ENCODE measurements at regions not wholly inside any gene's neighbourhood (a gene's known extent, or its start where the extent isn't known, plus 50 kb on each side); places are given as distances from the start of the nearest gene placed in this dataset.
"Not testable (repeated sequence)": the region's sequence is repeated elsewhere in the genome, so short reads cannot be mapped to it uniquely, and the experiment has no call there.

DNA sequence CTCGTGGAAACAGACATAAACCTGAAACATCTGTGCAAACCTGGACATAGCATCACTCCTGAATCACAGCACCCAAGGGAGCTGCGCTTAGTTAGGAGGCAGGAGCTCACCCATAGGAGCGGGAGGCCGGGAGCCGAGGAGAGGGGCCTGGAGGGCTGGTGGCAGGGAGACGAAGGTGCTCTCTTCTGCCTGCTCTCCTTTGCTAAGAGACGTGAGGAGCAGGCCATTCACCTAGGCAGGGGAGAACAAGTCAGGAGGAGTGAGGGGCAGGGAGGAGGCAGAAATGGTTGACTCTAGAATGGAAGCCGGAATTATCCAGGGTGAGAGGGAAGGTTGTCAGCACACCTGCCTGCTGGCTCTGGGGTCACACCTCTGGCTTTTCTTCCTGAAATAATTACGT lies 398.4 kb upstream of the IRX2 start:
- in situ Hi-C loops (cut with MboI) (no loop called here), intact Hi-C loops (cut with micrococcal nuclease) (no loop called here)
- H3K79me2 ChIP-seq (ENCODE audit: control insufficient read depth, insufficient read depth, low read length), result no peaks in the 10 kb centered on the region
- TF ChIP-seq C11orf30 (IDR thresholded peaks at IDR 0.05; ENCODE audit: low read depth) (no peak), NRF1 (conservative IDR thresholded peaks at IDR 0.05 in 1 of 2, IDR thresholded peaks at IDR 0.05 in 1 of 2) (no peak), ZNF764 (CRISPR knock-in tag; IDR thresholded peaks at IDR 0.05; ENCODE audit: low read depth) (no peak), GTF2A2 (tag; IDR thresholded peaks at IDR 0.05) (no peak)
- POLR2A ChIA-PET, result no interaction called here
- FAIRE-seq (no peak), DNase-seq (ENCODE audit: extremely low read depth in 1 of 4, low spot score in 3 of 4) (no peak), ATAC-seq (no peak)
- H2AFZ ChIP-seq (ENCODE audit: low read depth, low read length), result no peak overlapping the region
- no TSS peak for BruUV-seq (replicated peaks)
- no peaks in the 10 kb centered on the region for H4K20me1 ChIP-seq (replicated peaks; ENCODE audit: control insufficient read depth, insufficient read depth, low read length)
- no peak overlapping the region for H3K4me3 ChIP-seq
- CTCF ChIA-PET (ENCODE audit: low intra/inter-chr PET ratio), result no interaction called here
- H3K36me3 ChIP-seq (ENCODE audit: control insufficient read depth, insufficient read depth, low read length), result no peaks in the 10 kb centered on the region
- peaks cover 3 to 22% of the 10 kb centered on the region in 2 experiments; a peak in 3 of 5 replicates for H3K27me3 ChIP-seq (ENCODE audit: control insufficient read depth in 2 of 2, insufficient read depth in 2 of 2, low read length in 2 of 2)
- no peaks in the 10 kb centered on the region for H3K9me3 ChIP-seq (replicated peaks; ENCODE audit: control insufficient read depth, insufficient read depth, low read depth, low read length)
- no peaks in the 10 kb centered on the region for H3K4me1 ChIP-seq (replicated peaks in 1 of 2; ENCODE audit: control insufficient read depth in 2 of 2, insufficient read depth in 2 of 2, low read length in 2 of 2)
- no peak overlapping the region for H3K27ac ChIP-seq (ENCODE audit: extremely low read depth, low read depth, low read length)
- WGBS (ENCODE audit: insufficient coverage, low coverage, missing lambda C conversion rate), result 0% methylated on average over 9 of the region's 9 CpGs
- H3K9me1 ChIP-seq (ENCODE audit: control insufficient read depth, insufficient read depth, low read length), result no peaks in the 10 kb centered on the region
- no peak overlapping the region for H3K4me2 ChIP-seq (ENCODE audit: insufficient read depth, low read length)
- no peak overlapping the region for H3K9ac ChIP-seq (ENCODE audit: insufficient read depth in 1 of 2, low read depth in 2 of 2, low read length in 2 of 2)

DNA sequence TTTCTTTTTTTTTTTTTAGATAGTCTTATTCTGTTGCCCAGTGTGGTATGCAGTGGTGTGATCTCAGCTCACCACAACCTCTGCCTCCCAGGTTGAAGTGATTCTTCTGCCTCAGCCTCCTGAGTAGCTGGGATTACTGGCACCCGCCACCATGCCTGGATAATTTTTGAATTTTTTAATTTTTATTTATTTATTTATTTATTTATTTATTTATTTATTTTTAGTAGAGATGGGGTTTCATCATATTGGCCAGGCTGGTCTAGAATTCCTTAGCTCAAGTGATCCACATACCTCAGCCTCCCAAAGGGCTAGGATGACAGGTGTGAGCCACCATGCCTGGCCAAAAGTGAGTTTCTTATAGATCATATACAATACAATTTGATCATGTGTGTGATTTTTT lies 395.9 kb upstream of the IRX2 start:
- H4K20me1 ChIP-seq (replicated peaks; ENCODE audit: control insufficient read depth, insufficient read depth, low read length); H3K9me1 ChIP-seq (ENCODE audit: control insufficient read depth, insufficient read depth, low read length); intact Hi-C loops (cut with micrococcal nuclease); H3K27ac ChIP-seq (ENCODE audit: extremely low read depth, low read depth, low read length); POLR2A ChIA-PET; H3K36me3 ChIP-seq (ENCODE audit: control insufficient read depth, insufficient read depth, low read length); DNase-seq (ENCODE audit: extremely low read depth in 1 of 4, low spot score in 3 of 4); H2AFZ ChIP-seq (ENCODE audit: low read depth, low read length); H3K4me3 ChIP-seq; CTCF ChIA-PET (ENCODE audit: low intra/inter-chr PET ratio); H3K4me1 ChIP-seq (replicated peaks in 1 of 2; ENCODE audit: control insufficient read depth in 2 of 2, insufficient read depth in 2 of 2, low read length in 2 of 2); H3K79me2 ChIP-seq (ENCODE audit: control insufficient read depth, insufficient read depth, low read length); ATAC-seq; BruUV-seq (replicated peaks); in situ Hi-C loops (cut with MboI); FAIRE-seq; H3K9ac ChIP-seq (ENCODE audit: insufficient read depth in 1 of 2, low read depth in 2 of 2, low read length in 2 of 2); H3K9me3 ChIP-seq (replicated peaks; ENCODE audit: control insufficient read depth, insufficient read depth, low read depth, low read length); H3K4me2 ChIP-seq (ENCODE audit: insufficient read depth, low read length): not testable (repeated sequence)
- WGBS (ENCODE audit: insufficient coverage, low coverage, missing lambda C conversion rate), result 0% methylated on average over 1 of the region's 1 CpG
- peaks cover 3 to 16% of the 10 kb centered on the region in 2 experiments; a peak in 3 of 5 replicates for H3K27me3 ChIP-seq (ENCODE audit: control insufficient read depth in 2 of 2, insufficient read depth in 2 of 2, low read length in 2 of 2)
